ENCODE measurements at regions not wholly inside any gene's neighbourhood (a gene's known extent, or its start where the extent isn't known, plus 50 kb on each side); places are given as distances from the start of the nearest gene placed in this dataset.
"Not testable (repeated sequence)": the region's sequence is repeated elsewhere in the genome, so short reads cannot be mapped to it uniquely, and the experiment has no call there.

DNA sequence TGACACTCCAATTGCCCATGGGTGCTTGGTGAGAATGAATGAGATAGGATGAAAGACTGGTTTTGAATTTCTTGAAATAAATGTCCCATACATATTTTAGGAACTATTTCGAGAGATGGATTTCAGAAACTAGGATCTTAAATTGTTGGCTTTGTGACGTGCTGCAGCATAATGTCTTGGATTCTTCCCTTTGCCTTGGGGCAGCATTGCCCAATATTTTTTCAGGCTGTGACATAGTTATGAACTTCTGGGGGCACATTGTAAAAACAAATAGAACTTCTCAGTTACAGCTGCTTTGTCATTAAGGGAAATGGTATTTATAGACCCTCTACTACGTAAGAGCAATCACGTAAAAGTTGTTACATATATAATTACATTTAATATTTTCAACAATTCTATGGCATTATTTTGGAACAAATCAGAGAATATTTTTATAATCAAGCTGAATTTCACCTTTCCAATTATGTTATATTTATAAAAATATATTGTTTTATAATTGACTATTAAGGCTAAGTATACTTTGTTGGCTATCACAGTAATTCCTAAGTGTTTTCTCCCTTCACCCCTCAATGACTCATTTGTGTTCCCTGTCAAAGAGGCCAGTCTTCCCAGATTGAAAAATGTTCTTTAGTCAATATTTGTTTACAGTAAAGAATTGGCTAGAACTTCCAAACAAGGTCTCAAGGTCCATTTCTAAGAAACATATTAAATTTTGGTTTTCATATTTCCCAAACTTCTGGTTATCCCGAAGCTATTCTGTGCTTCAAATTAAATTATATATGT lies 1388.3 kb upstream of the ACO1 start:
- DNase-seq: no peak
- Mint-ChIP-seq H3K27me3 (no peaks in the 10 kb centered on the region), H3K4me1 (no peaks in the 10 kb centered on the region), H3K36me3 (ENCODE audit: low read depth) (no peaks in the 10 kb centered on the region), H3K9me3 (no peaks in the 10 kb centered on the region), H3K27ac (no peak overlapping the region), H3K4me3 (no peak overlapping the region)
- CTCF ChIA-PET: no interaction called here
- POLR2A ChIA-PET: no interaction called here

GRCh38 chr9:30996761-30997160 lies 1387.7 kb upstream of the ACO1 start:
- H3K9me3 Mint-ChIP-seq: peaks cover 2% of the 10 kb centered on the region
- no peaks in the 10 kb centered on the region for H3K36me3 Mint-ChIP-seq (ENCODE audit: low read depth)
- no peak for DNase-seq
- no peak overlapping the region for H3K27ac Mint-ChIP-seq
- ChIA-PET CTCF (no interaction called here), POLR2A (no interaction called here)
- H3K27me3 Mint-ChIP-seq: no peaks in the 10 kb centered on the region
- no peak overlapping the region for H3K4me3 Mint-ChIP-seq
- H3K4me1 Mint-ChIP-seq: no peaks in the 10 kb centered on the region

GRCh38 chr9:30997291-30997690 lies 1387.2 kb upstream of the ACO1 start:
- no peak for DNase-seq
- Mint-ChIP-seq H3K36me3 (ENCODE audit: low read depth) (no peaks in the 10 kb centered on the region), H3K4me3 (no peak overlapping the region), H3K4me1 (no peaks in the 10 kb centered on the region), H3K27ac (no peak overlapping the region), H3K27me3 (no peaks in the 10 kb centered on the region), H3K9me3 (peaks cover 5% of the 10 kb centered on the region)
- ChIA-PET POLR2A (no interaction called here), CTCF (no interaction called here)

DNA sequence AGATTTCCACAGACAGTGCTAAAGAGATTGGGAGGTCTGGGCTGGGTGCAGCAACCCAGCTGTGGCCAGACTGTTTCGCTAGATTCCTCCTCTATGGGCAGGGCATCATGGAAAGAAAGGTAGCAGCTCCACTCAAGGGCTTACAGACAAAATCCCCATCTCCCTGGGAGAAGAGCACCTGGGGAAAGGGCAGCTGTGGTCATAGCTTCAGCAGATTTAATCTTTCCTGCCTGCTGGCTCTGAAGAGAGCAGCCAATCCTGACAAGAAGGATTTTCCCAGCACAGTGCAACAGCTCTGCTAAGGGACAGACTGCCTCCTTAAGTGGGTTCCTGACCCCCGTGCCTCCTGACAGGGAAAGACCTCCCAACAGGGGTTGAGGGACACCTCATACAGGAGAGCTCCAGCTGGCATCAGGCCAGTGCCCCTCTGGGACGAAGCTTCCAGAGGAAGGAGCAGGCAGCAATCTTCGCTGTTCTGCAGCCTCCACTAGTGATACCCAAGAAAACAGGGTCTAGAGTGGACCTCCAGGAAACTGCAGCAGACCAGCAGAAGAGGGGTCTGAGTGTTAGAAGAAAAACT lies 1379.3 kb upstream of the ACO1 start:
- Mint-ChIP-seq H3K9me3 (peaks cover 10% of the 10 kb centered on the region), H3K4me1 (no peaks in the 10 kb centered on the region), H3K4me3 (no peak overlapping the region), H3K27ac (no peak overlapping the region), H3K36me3 (ENCODE audit: low read depth) (no peaks in the 10 kb centered on the region), H3K27me3 (no peaks in the 10 kb centered on the region)
- ChIA-PET CTCF (interaction anchor here (1.0 kb wide), 1 partner anchor 20 kb away, joined by 3 read pairs; no protein-coding TSS in a partner anchor), POLR2A (no interaction called here)
- no peak for DNase-seq

DNA sequence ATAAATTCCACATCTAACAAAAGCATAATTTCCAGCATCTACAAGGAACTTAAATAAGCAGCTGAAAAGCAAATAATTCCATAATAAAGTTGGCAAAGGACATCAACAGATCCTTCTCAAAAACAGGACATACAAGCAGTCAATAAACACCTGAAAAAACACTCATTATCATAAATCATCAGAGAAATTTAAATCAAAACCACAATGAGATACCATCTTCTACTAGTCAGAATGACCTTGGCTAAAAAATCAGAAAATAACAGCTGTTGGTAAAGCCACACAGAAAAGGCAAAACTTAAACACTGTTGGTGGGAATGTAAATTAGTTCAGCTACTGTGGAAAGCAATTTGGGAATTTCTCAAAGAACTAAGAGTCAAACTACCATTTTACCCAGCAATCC lies 1371.1 kb upstream of the ACO1 start:
- no peak overlapping the region for H3K4me3 Mint-ChIP-seq
- DNase-seq: no peak
- ChIA-PET CTCF (no interaction called here), POLR2A (no interaction called here)
- H3K4me1 Mint-ChIP-seq: no peaks in the 10 kb centered on the region
- no peaks in the 10 kb centered on the region for H3K36me3 Mint-ChIP-seq (ENCODE audit: low read depth)
- no peaks in the 10 kb centered on the region for H3K9me3 Mint-ChIP-seq
- H3K27me3 Mint-ChIP-seq: no peaks in the 10 kb centered on the region
- H3K27ac Mint-ChIP-seq: no peak overlapping the region

DNA sequence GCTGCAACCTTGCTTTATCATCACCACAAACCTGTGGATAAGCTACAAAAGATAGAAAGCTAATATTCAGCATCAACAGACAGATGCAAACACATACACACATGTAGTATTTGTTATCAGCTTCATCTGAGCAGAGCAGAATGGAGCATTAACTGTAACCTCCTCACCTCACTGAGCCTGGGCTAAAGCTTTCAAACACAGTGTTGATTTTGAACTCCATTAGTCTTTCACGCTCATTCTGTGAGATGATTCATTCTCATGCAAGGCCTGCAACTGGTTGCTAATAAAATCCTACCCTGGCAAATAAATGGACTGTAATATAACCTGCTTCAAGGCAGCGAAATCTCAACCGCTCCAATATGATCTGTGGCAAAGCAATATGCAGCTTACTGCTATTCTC lies 1360.6 kb upstream of the ACO1 start:
- Mint-ChIP-seq H3K4me1 (no peaks in the 10 kb centered on the region), H3K9me3 (no peaks in the 10 kb centered on the region), H3K36me3 (ENCODE audit: low read depth) (no peaks in the 10 kb centered on the region), H3K27ac (no peak overlapping the region), H3K27me3 (no peaks in the 10 kb centered on the region), H3K4me3 (no peak overlapping the region)
- no peak for DNase-seq
- POLR2A ChIA-PET: no interaction called here
- CTCF ChIA-PET: no interaction called here

- POLR2A ChIA-PET: no interaction called here
- H3K36me3 Mint-ChIP-seq (ENCODE audit: low read depth): no peaks in the 10 kb centered on the region
- no peaks in the 10 kb centered on the region for H3K9me3 Mint-ChIP-seq
- H3K4me3 Mint-ChIP-seq: no peak overlapping the region
- no peaks in the 10 kb centered on the region for H3K27me3 Mint-ChIP-seq
- no peaks in the 10 kb centered on the region for H3K4me1 Mint-ChIP-seq
- no peak overlapping the region for H3K27ac Mint-ChIP-seq
- DNase-seq: no peak
- CTCF ChIA-PET: no interaction called here
Measured at GRCh38 chr9:31027678-31028077, 1356.8 kb upstream of the ACO1 start.

- no peaks in the 10 kb centered on the region for H3K36me3 Mint-ChIP-seq (ENCODE audit: low read depth)
- H3K4me1 Mint-ChIP-seq: no peaks in the 10 kb centered on the region
- no peak for DNase-seq
- ChIA-PET CTCF (no interaction called here), POLR2A (no interaction called here)
- H3K4me3 Mint-ChIP-seq: no peak overlapping the region
- no peak overlapping the region for H3K27ac Mint-ChIP-seq
- H3K9me3 Mint-ChIP-seq: no peaks in the 10 kb centered on the region
- H3K27me3 Mint-ChIP-seq: no peaks in the 10 kb centered on the region
Measured at GRCh38 chr9:31028137-31028536, 1356.3 kb upstream of the ACO1 start.

DNA sequence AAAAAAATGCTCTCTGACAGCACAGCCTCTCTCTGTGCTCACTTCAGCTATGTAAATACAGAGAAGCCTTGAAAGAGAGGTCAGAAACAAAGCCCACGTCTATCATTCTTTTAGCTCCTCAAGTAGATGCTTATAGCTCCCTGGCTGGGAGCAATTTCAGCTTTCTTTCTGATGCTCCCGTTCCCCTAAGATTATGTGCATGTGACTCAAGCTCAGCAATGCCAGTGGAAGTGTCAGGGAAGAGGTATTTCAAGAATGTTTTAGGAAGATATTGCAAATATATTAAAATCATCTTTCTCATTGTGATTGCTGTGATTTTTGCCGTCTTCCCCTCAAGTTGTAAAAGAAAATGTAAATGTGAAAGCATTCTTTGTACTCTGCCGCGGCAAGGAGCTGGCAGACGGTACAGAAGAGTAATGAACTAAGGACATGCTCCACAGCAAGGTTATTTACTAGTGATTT lies 1353.7 kb upstream of the ACO1 start:
- no peaks in the 10 kb centered on the region for H3K36me3 Mint-ChIP-seq (ENCODE audit: low read depth)
- no peaks in the 10 kb centered on the region for H3K9me3 Mint-ChIP-seq
- no peak for DNase-seq
- POLR2A ChIA-PET: no interaction called here
- H3K27ac Mint-ChIP-seq: no peak overlapping the region
- no peaks in the 10 kb centered on the region for H3K27me3 Mint-ChIP-seq
- H3K4me3 Mint-ChIP-seq: no peak overlapping the region
- no peaks in the 10 kb centered on the region for H3K4me1 Mint-ChIP-seq
- CTCF ChIA-PET: interaction anchor here (0.7 kb wide), 1 partner anchor 119 kb away, joined by 3 read pairs; no protein-coding TSS in a partner anchor

- no peak for DNase-seq
- Mint-ChIP-seq H3K27me3 (no peaks in the 10 kb centered on the region), H3K36me3 (ENCODE audit: low read depth) (no peaks in the 10 kb centered on the region), H3K4me3 (no peak overlapping the region), H3K27ac (no peak overlapping the region), H3K4me1 (no peaks in the 10 kb centered on the region), H3K9me3 (no peaks in the 10 kb centered on the region)
- CTCF ChIA-PET: no interaction called here
- POLR2A ChIA-PET: no interaction called here
Measured at GRCh38 chr9:31032206-31032605, 1352.2 kb upstream of the ACO1 start.

GRCh38 chr9:31034311-31034710 lies 1350.1 kb upstream of the ACO1 start:
- no peaks in the 10 kb centered on the region for H3K9me3 Mint-ChIP-seq
- H3K36me3 Mint-ChIP-seq (ENCODE audit: low read depth): no peaks in the 10 kb centered on the region

DNA sequence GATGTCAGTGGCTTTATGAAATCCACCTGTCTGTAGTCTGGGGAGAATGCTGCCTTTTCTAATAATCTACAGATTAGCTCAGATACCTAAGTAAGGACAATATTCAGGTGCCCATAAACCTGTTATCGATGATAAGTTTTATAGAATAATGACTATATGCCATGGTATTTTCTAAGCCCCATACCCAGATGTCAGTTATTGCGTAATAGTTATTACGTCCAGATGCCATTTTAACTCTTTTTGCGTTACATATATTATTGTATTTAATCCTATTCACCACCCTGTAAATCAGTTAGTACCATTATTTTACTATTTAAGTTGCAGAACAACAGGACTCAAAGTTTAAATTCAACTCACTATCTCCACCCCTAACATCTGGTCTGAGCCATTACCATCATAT lies 1343.9 kb upstream of the ACO1 start:
- no peak for DNase-seq
- H3K36me3 Mint-ChIP-seq (ENCODE audit: low read depth): no peaks in the 10 kb centered on the region
- H3K27ac Mint-ChIP-seq: no peak overlapping the region
- no peaks in the 10 kb centered on the region for H3K4me1 Mint-ChIP-seq
- no peaks in the 10 kb centered on the region for H3K27me3 Mint-ChIP-seq
- no peak overlapping the region for H3K4me3 Mint-ChIP-seq
- ChIA-PET POLR2A (no interaction called here), CTCF (no interaction called here)
- H3K9me3 Mint-ChIP-seq: no peaks in the 10 kb centered on the region

More at GRCh38 chr9:31034311-31034710, 1350.1 kb upstream of the ACO1 start:
- no peak for DNase-seq
- Mint-ChIP-seq H3K4me3 (no peak overlapping the region), H3K27me3 (no peaks in the 10 kb centered on the region), H3K27ac (no peak overlapping the region), H3K4me1 (no peaks in the 10 kb centered on the region)
- ChIA-PET POLR2A (no interaction called here), CTCF (no interaction called here)

GRCh38 chr9:31045810-31046209 lies 1338.6 kb upstream of the ACO1 start:
- CTCF ChIA-PET: no interaction called here

DNA sequence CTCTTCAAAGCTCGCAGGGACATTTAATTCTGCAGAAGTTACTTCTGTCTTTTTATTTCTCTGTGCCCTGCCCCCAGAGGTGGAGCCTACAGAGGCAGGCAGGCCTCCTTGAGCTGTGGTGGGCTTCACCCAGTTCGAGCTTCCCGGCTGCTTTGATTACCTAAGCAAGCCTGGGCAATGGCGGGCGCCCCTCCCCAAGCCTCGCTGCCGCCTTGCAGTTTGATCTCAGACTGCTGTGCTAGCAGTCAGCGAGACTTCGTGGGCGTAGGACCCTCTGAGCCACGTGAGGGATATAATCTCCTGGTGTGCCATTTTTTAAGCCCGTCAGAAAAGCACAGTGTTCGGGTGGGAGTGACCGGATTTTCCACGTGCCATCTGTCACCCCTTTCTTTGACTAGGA lies 1322.9 kb upstream of the ACO1 start:
- H3K27ac Mint-ChIP-seq; H3K4me3 Mint-ChIP-seq; H3K36me3 Mint-ChIP-seq (ENCODE audit: low read depth); POLR2A ChIA-PET; H3K9me3 Mint-ChIP-seq; CTCF ChIA-PET; H3K4me1 Mint-ChIP-seq; H3K27me3 Mint-ChIP-seq; DNase-seq: not testable (repeated sequence)

More at GRCh38 chr9:31045810-31046209, 1338.6 kb upstream of the ACO1 start:
- Mint-ChIP-seq H3K27me3 (no peaks in the 10 kb centered on the region), H3K4me3 (no peak overlapping the region), H3K4me1 (no peaks in the 10 kb centered on the region), H3K36me3 (ENCODE audit: low read depth) (no peaks in the 10 kb centered on the region), H3K9me3 (no peaks in the 10 kb centered on the region), H3K27ac (no peak overlapping the region)
- DNase-seq: no peak
- POLR2A ChIA-PET: no interaction called here

Data from activated CD4-positive, alpha-beta T cell treated with anti-CD3 and anti-CD28 coated beads, Interleukin-2, amount 10 ng/mL, durations not matched to agents 7 days and 5 days (primary cell).